ENCODE measurements at regions not wholly inside any gene's neighbourhood (a gene's known extent, or its start where the extent isn't known, plus 50 kb on each side); places are given as distances from the start of the nearest gene placed in this dataset.

DNA sequence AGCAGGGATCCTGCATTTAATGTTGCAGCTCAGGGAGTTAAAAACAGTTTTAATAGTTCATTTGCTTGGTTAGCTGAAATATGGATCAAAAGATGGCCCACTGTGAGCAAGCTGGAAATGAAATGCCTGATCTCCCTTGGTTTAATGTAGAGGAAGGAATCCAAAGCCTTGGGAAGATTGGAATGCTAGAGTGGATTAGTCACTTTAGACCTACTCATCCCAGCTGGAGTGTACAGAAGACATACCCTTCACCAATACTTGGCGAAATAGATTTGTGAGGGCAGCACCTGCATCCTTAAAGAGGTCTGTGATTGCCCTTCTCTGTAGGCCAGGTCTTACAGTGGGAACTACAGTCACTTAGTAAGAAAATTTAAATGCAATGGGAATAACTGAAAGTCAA lies 58.0 kb upstream of the KRAS start:
- H3K36me3 Mint-ChIP-seq (ENCODE audit: low read depth): no peaks in the 10 kb centered on the region
- no peak overlapping the region for H3K4me3 Mint-ChIP-seq
- no peaks in the 10 kb centered on the region for H3K27me3 Mint-ChIP-seq (ENCODE audit: low read depth)
- H3K27ac Mint-ChIP-seq: no peak overlapping the region
- intact Hi-C loops (cut with micrococcal nuclease): no loop called here
- H3K9me3 Mint-ChIP-seq: no peaks in the 10 kb centered on the region
- no peaks in the 10 kb centered on the region for H3K4me1 Mint-ChIP-seq (ENCODE audit: low read depth)
- CTCF ChIA-PET: interaction anchor here (1.1 kb wide), 1 partner anchor 10 kb away, joined by 3 read pairs; no protein-coding TSS in a partner anchor
- DNase-seq: no peak

DNA sequence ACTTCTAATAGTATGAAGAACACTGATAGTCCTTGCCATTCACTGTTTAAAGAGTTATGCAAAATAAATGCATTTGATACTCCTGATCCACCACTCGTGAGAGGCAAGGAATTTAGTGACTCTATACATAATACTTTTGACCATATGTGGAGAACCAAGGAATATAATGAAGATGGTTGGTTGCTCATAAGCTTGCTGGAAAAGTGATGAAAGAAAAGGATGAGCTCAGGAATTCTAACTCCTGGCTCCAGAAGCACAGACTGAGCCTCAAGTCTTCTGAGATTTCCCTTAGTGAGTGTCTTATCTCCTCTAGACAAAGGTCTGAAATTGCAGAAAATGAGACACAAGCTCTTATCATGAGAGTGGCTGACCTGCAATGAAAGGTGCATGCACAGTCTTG lies 57.1 kb upstream of the KRAS start:
- Mint-ChIP-seq H3K27me3 (ENCODE audit: low read depth) (no peaks in the 10 kb centered on the region), H3K27ac (no peak overlapping the region)
- intact Hi-C loops (cut with micrococcal nuclease): no loop called here

GRCh38 chr12:25301798-25302197 lies 51.1 kb upstream of the KRAS start:
- no peak overlapping the region for H3K27ac Mint-ChIP-seq
- CTCF ChIA-PET: no interaction called here
- DNase-seq: no peak
- no peaks in the 10 kb centered on the region for H3K9me3 Mint-ChIP-seq
- intact Hi-C loops (cut with micrococcal nuclease): no loop called here
- no peak overlapping the region for H3K4me3 Mint-ChIP-seq
- no peaks in the 10 kb centered on the region for H3K36me3 Mint-ChIP-seq (ENCODE audit: low read depth)
- peaks cover 5% of the 10 kb centered on the region for H3K27me3 Mint-ChIP-seq (ENCODE audit: low read depth)
- no peaks in the 10 kb centered on the region for H3K4me1 Mint-ChIP-seq (ENCODE audit: low read depth)

More for the DNA sequence above, 57.1 kb upstream of the KRAS start:
- H3K36me3 Mint-ChIP-seq (ENCODE audit: low read depth): no peaks in the 10 kb centered on the region
- H3K4me3 Mint-ChIP-seq: no peak overlapping the region
- no peak for DNase-seq
- H3K4me1 Mint-ChIP-seq (ENCODE audit: low read depth): no peaks in the 10 kb centered on the region
- CTCF ChIA-PET: interaction anchor here (0.6 to 1.1 kb wide), 3 partner anchors 11 to 96 kb away, joined by 3 to 6 read pairs (median 3); no protein-coding TSS in a partner anchor
- H3K9me3 Mint-ChIP-seq: no peaks in the 10 kb centered on the region
